Activated CD8-positive, alpha-beta memory T cell treated with anti-CD3 and anti-CD28 coated beads, Interleukin-2, amount 50 U/mL, for 4 hours (primary cell): ENCODE measurements at regions not wholly inside any gene's neighbourhood (a gene's known extent, or its start where the extent isn't known, plus 50 kb on each side); places are given as distances from the start of the nearest gene placed in this dataset.

Experiments
- DNase-seq: peaks from one replicate; pipeline ENCODE4 v3.0.0-alpha.2; 2020

- DNase-seq, result no peak
Observed at GRCh38 chrX:118167361-118167760, 50.8 kb upstream of the KLHL13 start.

- DNase-seq, result no peak
Observed at GRCh38 chrX:118171356-118171755, 54.7 kb upstream of the KLHL13 start.

DNA sequence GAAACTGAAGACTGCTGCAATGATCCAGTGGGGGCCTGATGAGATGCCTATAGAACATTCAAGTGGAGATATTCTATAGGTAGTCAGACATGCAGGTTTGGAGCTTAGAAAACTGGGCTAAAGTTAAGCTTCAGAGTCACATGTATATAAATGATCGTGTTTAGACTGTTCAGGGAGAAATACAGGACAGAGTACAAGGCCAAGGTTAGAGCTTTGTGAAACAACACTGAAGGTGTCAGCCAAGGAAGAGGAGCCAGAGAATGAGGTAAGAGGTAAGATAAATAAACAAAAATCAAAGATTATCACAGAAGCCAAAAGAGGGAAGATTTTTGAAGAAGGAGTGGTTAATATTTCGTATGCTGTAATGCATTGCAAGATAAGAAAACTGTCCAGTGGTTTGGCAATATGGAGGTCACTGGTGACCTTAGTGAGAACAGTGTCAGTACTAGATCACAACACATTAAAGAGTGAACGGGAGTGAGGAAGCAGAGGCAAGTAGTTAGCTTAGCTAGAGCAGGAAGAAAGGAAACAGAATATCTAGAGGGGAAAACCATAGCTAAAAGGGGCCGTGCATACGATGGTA lies 58.0 kb upstream of the KLHL13 start:
- DNase-seq, result no peak

- no peak for DNase-seq
Observed at GRCh38 chrX:118177708-118178107, 61.1 kb upstream of the KLHL13 start.

DNA sequence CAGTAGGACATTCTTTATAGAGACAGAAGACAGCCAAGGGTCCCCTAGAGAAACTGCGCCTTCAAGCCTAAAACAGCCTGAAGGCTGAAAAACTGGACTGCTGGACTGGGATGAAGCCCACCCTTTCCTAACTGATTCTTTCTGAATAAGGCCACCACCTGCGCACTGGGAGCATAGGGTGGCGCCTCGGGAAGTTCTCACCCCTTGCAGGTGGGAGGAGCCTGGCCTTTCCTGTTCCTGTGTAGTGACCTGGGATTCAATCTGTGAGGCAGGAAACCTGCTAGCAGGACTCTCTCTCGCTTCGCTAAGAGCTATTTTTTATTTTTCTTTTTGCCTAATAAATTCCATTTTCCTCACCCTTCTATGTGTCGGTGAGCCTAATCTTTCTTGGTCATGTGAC lies 61.8 kb upstream of the KLHL13 start:
- DNase-seq, result no peak

GRCh38 chrX:118179161-118179560 lies 62.6 kb upstream of the KLHL13 start:
- no peak for DNase-seq

GRCh38 chrX:118179718-118180117 lies 63.1 kb upstream of the KLHL13 start:
- no peak for DNase-seq

DNA sequence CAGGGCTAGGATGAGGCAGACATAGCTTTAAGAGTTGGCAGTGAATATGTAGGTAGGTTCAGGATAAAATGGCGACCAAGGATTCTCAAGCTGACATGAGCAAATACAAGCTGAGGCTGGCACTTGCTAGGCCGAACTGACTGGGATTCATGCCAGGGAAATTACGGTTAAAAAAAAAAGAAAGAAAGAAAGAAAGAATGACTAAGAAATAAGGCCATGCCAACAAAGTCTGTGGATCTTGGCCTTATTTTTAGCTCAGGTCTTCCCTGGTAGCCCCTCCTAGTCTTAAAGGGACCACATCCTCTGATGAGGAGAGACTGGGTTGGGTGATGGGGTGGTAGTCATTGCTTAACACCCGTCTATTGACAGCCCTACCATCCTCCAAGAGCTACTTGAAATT lies 64.4 kb upstream of the KLHL13 start:
- no peak for DNase-seq

DNA sequence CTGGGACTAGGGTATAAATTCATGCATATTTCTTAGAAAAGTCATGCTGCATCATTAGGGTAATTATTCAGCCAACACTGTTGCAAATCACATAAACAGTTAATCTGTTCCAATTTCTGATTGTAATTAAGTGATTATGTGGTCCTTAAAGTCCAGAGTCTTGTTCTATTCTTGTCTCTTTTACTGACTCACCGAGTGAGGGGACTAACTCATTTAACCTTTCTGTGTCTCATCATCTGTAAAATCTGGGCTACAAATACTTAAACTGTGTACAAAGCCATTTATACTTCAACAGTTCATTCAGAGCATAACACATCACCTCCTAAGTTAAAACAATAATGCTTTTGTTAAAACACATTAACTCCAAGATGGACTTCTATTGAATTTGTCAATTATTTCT lies 65.4 kb upstream of the KLHL13 start:
- no peak for DNase-seq

GRCh38 chrX:118182681-118183080 lies 66.1 kb upstream of the KLHL13 start:
- no peak for DNase-seq

GRCh38 chrX:118183606-118184005 lies 67.0 kb upstream of the KLHL13 start:
- DNase-seq, result no peak

- DNase-seq, result no peak
Observed at GRCh38 chrX:118187100-118187499, 70.5 kb upstream of the KLHL13 start.

DNA sequence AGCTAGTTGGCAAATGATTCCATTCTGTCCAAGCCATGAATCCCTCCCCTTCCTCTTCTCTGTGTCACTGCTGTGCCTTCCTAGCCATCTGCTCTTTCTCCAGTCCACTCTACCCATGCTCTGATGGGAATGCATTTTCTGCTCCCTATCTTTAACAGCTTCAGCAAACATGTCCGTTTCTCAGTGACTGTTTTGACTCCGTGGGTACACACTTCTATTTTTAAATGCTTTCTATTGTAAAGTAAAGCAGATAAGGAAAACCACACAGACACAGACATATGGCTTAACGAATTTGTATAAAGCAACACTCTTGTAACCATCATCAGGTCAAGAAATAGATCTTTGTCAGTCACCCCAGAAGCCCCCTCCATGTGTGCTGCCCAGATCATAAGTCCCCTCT lies 72.4 kb upstream of the KLHL13 start:
- no peak for DNase-seq

DNA sequence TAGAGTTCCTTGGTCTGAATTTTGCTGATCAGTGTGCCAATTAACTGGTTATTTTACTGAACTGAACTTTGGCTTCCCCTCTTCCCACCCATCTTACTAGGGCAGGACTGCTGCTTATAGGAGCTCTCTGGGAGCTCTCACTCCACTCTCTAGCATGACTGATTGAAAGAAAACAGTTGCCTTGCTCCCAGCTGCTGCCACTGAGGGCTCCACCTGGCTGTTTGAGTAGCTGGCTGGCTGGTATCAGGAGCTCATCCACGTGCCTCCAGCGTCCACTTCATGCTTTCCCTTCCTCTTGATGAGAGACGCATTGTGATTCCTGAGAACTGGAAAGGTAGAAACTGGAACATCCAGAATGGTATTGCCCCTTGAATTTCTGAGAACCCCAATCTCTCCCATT lies 73.0 kb upstream of the KLHL13 start:
- DNase-seq, result no peak

GRCh38 chrX:118197730-118198129 lies 81.1 kb upstream of the KLHL13 start:
- no peak for DNase-seq

GRCh38 chrX:118198577-118198976 lies 82.0 kb upstream of the KLHL13 start:
- DNase-seq, result no peak

GRCh38 chrX:118199997-118200396 lies 83.4 kb upstream of the KLHL13 start:
- DNase-seq, result no peak

- DNase-seq, result no peak
Observed at GRCh38 chrX:118205421-118206395, 89.1 kb upstream of the KLHL13 start.

GRCh38 chrX:118207831-118208453 lies 91.3 kb upstream of the KLHL13 start:
- DNase-seq, result no peak

DNA sequence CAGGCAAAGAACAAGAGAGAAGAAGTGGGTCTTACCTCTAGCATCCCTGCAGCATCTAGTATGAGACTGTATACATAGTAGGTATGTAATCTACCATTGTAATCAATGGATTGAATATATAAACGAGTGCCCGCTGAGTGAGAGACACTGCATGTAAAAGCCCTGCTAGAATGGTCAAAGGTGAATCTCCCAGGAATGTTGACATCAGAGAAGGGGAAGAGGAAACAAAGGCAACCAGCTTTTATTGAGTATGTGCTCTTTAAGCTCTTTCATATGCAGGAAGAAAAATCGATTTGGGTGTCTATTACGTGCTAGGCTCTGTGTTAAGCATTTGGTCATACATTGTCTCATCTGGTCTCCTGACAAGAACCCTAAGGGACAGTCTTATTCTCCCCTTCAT lies 91.9 kb upstream of the KLHL13 start:
- DNase-seq, result no peak

GRCh38 chrX:118211891-118212816 lies 95.5 kb upstream of the KLHL13 start:
- DNase-seq, result no peak

DNA sequence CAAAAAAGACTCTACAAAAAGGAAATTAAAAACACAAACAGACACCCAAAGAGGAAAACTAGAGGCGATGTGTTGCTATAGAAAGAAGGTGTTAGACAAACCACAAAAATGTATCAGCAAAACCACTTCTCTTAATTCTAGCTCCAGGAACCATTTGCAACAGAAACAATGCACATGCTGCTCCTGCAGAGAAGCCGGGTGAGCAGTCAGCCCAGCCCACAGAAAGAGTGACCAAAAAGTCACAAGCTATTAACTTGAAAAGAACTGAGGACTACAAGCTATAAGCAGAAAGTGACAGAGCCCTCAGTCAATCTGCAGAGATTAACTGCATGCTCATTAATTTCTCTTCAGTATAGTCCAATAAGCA lies 96.2 kb upstream of the KLHL13 start:
- DNase-seq, result no peak

DNA sequence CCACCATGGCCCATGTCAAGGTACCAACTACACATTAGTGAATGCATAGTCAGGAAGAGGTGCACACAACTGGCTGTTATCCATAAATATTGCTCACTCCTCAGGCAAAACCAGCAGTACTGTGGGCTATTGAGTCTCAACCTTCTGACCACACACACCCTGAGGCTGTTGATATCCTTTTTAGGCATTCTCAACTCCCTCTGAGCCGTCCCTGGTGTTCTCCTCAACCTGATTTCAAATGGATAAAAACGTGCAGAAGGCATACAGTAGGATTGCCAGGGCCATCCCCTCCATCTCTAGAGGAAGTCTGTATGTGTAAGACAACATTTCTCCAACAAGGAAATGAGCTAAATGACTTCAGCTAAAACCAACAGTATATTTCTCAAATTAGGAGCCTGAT lies 98.7 kb upstream of the KLHL13 start:
- no peak for DNase-seq
